ENCODE measurements at regions not wholly inside any gene's neighbourhood (a gene's known extent, or its start where the extent isn't known, plus 50 kb on each side); places are given as distances from the start of the nearest gene placed in this dataset.
A peak's percentile ranks its signal among the peaks of the same experiment; 100 is the strongest.

GRCh38 chr13:70634893-70635292 lies 526.6 kb upstream of the KLHL1 start:
- no peaks in the 10 kb centered on the region for H3K36me3 ChIP-seq (ENCODE audit: control insufficient read depth, insufficient read depth, low read length, severe bottlenecking)
- H3K4me3 ChIP-seq (ENCODE audit: low read length): no peak overlapping the region
- H3K9me3 ChIP-seq (ENCODE audit: control insufficient read depth, low read length): no peaks in the 10 kb centered on the region
- no peaks in the 10 kb centered on the region for H3K27me3 ChIP-seq (replicated peaks; ENCODE audit: control insufficient read depth, insufficient read depth, low read length)
- H3K9ac ChIP-seq (ENCODE audit: low read length): no peak overlapping the region
- H3K4me1 ChIP-seq (ENCODE audit: control insufficient read depth, insufficient read depth, low read length): no peaks in the 10 kb centered on the region
- DNase-seq (ENCODE audit: low read depth): no peak

- Histone ChIP-seq H3K36me3 (ENCODE audit: control insufficient read depth, insufficient read depth, low read length, severe bottlenecking) (no peaks in the 10 kb centered on the region), H3K9ac (ENCODE audit: low read length) (no peak overlapping the region), H3K4me1 (ENCODE audit: control insufficient read depth, insufficient read depth, low read length) (no peaks in the 10 kb centered on the region), H3K27me3 (replicated peaks; ENCODE audit: control insufficient read depth, insufficient read depth, low read length) (no peaks in the 10 kb centered on the region), H3K9me3 (ENCODE audit: control insufficient read depth, low read length) (no peaks in the 10 kb centered on the region), H3K4me3 (ENCODE audit: low read length) (no peak overlapping the region)
- DNase-seq (ENCODE audit: low read depth): no peak
Observed at GRCh38 chr13:70630247-70630646, 522.0 kb upstream of the KLHL1 start.

- Histone ChIP-seq H3K27me3 (replicated peaks; ENCODE audit: control insufficient read depth, insufficient read depth, low read length) (no peaks in the 10 kb centered on the region), H3K4me1 (ENCODE audit: control insufficient read depth, insufficient read depth, low read length) (no peaks in the 10 kb centered on the region), H3K9ac (ENCODE audit: low read length) (no peak overlapping the region), H3K36me3 (ENCODE audit: control insufficient read depth, insufficient read depth, low read length, severe bottlenecking) (no peaks in the 10 kb centered on the region), H3K9me3 (ENCODE audit: control insufficient read depth, low read length) (no peaks in the 10 kb centered on the region), H3K4me3 (ENCODE audit: low read length) (no peak overlapping the region)
- DNase-seq (ENCODE audit: low read depth): peak; percentile 56
Observed at GRCh38 chr13:70623239-70623638, 515.0 kb upstream of the KLHL1 start.

- no peaks in the 10 kb centered on the region for H3K27me3 ChIP-seq (replicated peaks; ENCODE audit: control insufficient read depth, insufficient read depth, low read length)
- no peaks in the 10 kb centered on the region for H3K9me3 ChIP-seq (ENCODE audit: control insufficient read depth, low read length)
- no peaks in the 10 kb centered on the region for H3K36me3 ChIP-seq (ENCODE audit: control insufficient read depth, insufficient read depth, low read length, severe bottlenecking)
- no peaks in the 10 kb centered on the region for H3K4me1 ChIP-seq (ENCODE audit: control insufficient read depth, insufficient read depth, low read length)
- H3K9ac ChIP-seq (ENCODE audit: low read length): no peak overlapping the region
- no peak overlapping the region for H3K4me3 ChIP-seq (ENCODE audit: low read length)
- DNase-seq (ENCODE audit: low read depth): no peak
Observed at GRCh38 chr13:70622796-70623195, 514.5 kb upstream of the KLHL1 start.

- no peak for DNase-seq (ENCODE audit: low read depth)
- H3K9ac ChIP-seq (ENCODE audit: low read length): no peak overlapping the region
- H3K4me3 ChIP-seq (ENCODE audit: low read length): no peak overlapping the region
- H3K36me3 ChIP-seq (ENCODE audit: control insufficient read depth, insufficient read depth, low read length, severe bottlenecking): no peaks in the 10 kb centered on the region
- H3K4me1 ChIP-seq (ENCODE audit: control insufficient read depth, insufficient read depth, low read length): no peaks in the 10 kb centered on the region
- H3K9me3 ChIP-seq (ENCODE audit: control insufficient read depth, low read length): no peaks in the 10 kb centered on the region
- H3K27me3 ChIP-seq (replicated peaks; ENCODE audit: control insufficient read depth, insufficient read depth, low read length): no peaks in the 10 kb centered on the region
Observed at GRCh38 chr13:70619936-70620335, 511.7 kb upstream of the KLHL1 start.

GRCh38 chr13:70616847-70617246 lies 508.6 kb upstream of the KLHL1 start:
- H3K36me3 ChIP-seq (ENCODE audit: control insufficient read depth, insufficient read depth, low read length, severe bottlenecking): no peaks in the 10 kb centered on the region
- no peaks in the 10 kb centered on the region for H3K4me1 ChIP-seq (ENCODE audit: control insufficient read depth, insufficient read depth, low read length)
- no peak overlapping the region for H3K4me3 ChIP-seq (ENCODE audit: low read length)
- DNase-seq (ENCODE audit: low read depth): no peak
- no peaks in the 10 kb centered on the region for H3K9me3 ChIP-seq (ENCODE audit: control insufficient read depth, low read length)
- no peaks in the 10 kb centered on the region for H3K27me3 ChIP-seq (replicated peaks; ENCODE audit: control insufficient read depth, insufficient read depth, low read length)
- no peak overlapping the region for H3K9ac ChIP-seq (ENCODE audit: low read length)

GRCh38 chr13:70613295-70613694 lies 505.0 kb upstream of the KLHL1 start:
- peak; percentile 30 for DNase-seq (ENCODE audit: low read depth)
- Histone ChIP-seq H3K9ac (ENCODE audit: low read length) (no peak overlapping the region), H3K4me3 (ENCODE audit: low read length) (no peak overlapping the region), H3K27me3 (replicated peaks; ENCODE audit: control insufficient read depth, insufficient read depth, low read length) (no peaks in the 10 kb centered on the region), H3K36me3 (ENCODE audit: control insufficient read depth, insufficient read depth, low read length, severe bottlenecking) (no peaks in the 10 kb centered on the region), H3K4me1 (ENCODE audit: control insufficient read depth, insufficient read depth, low read length) (no peaks in the 10 kb centered on the region), H3K9me3 (ENCODE audit: control insufficient read depth, low read length) (no peaks in the 10 kb centered on the region)

GRCh38 chr13:70612881-70613280 lies 504.6 kb upstream of the KLHL1 start:
- Histone ChIP-seq H3K9ac (ENCODE audit: low read length) (no peak overlapping the region), H3K4me1 (ENCODE audit: control insufficient read depth, insufficient read depth, low read length) (no peaks in the 10 kb centered on the region), H3K9me3 (ENCODE audit: control insufficient read depth, low read length) (no peaks in the 10 kb centered on the region), H3K27me3 (replicated peaks; ENCODE audit: control insufficient read depth, insufficient read depth, low read length) (no peaks in the 10 kb centered on the region), H3K36me3 (ENCODE audit: control insufficient read depth, insufficient read depth, low read length, severe bottlenecking) (no peaks in the 10 kb centered on the region), H3K4me3 (ENCODE audit: low read length) (no peak overlapping the region)
- DNase-seq (ENCODE audit: low read depth): no peak

- Histone ChIP-seq H3K4me1 (ENCODE audit: control insufficient read depth, insufficient read depth, low read length) (no peaks in the 10 kb centered on the region), H3K36me3 (ENCODE audit: control insufficient read depth, insufficient read depth, low read length, severe bottlenecking) (no peaks in the 10 kb centered on the region), H3K27me3 (replicated peaks; ENCODE audit: control insufficient read depth, insufficient read depth, low read length) (no peaks in the 10 kb centered on the region), H3K4me3 (ENCODE audit: low read length) (no peak overlapping the region), H3K9me3 (ENCODE audit: control insufficient read depth, low read length) (no peaks in the 10 kb centered on the region), H3K9ac (ENCODE audit: low read length) (no peak overlapping the region)
- no peak for DNase-seq (ENCODE audit: low read depth)
Observed at GRCh38 chr13:70604448-70604847, 496.2 kb upstream of the KLHL1 start.

- DNase-seq (ENCODE audit: low read depth): no peak
- Histone ChIP-seq H3K36me3 (ENCODE audit: control insufficient read depth, insufficient read depth, low read length, severe bottlenecking) (no peaks in the 10 kb centered on the region), H3K9me3 (ENCODE audit: control insufficient read depth, low read length) (no peaks in the 10 kb centered on the region), H3K9ac (ENCODE audit: low read length) (no peak overlapping the region), H3K4me1 (ENCODE audit: control insufficient read depth, insufficient read depth, low read length) (no peaks in the 10 kb centered on the region), H3K4me3 (ENCODE audit: low read length) (no peak overlapping the region), H3K27me3 (replicated peaks; ENCODE audit: control insufficient read depth, insufficient read depth, low read length) (no peaks in the 10 kb centered on the region)
Observed at GRCh38 chr13:70593716-70594115, 485.5 kb upstream of the KLHL1 start.

- no peaks in the 10 kb centered on the region for H3K27me3 ChIP-seq (replicated peaks; ENCODE audit: control insufficient read depth, insufficient read depth, low read length)
- H3K4me3 ChIP-seq (ENCODE audit: low read length): no peak overlapping the region
- no peaks in the 10 kb centered on the region for H3K4me1 ChIP-seq (ENCODE audit: control insufficient read depth, insufficient read depth, low read length)
- DNase-seq (ENCODE audit: low read depth): no peak
- H3K9ac ChIP-seq (ENCODE audit: low read length): no peak overlapping the region
- H3K9me3 ChIP-seq (ENCODE audit: control insufficient read depth, low read length): no peaks in the 10 kb centered on the region
- H3K36me3 ChIP-seq (ENCODE audit: control insufficient read depth, insufficient read depth, low read length, severe bottlenecking): no peaks in the 10 kb centered on the region
Observed at GRCh38 chr13:70585109-70585508, 476.9 kb upstream of the KLHL1 start.

GRCh38 chr13:70580825-70581224 lies 472.6 kb upstream of the KLHL1 start:
- Histone ChIP-seq H3K9me3 (ENCODE audit: control insufficient read depth, low read length) (no peaks in the 10 kb centered on the region), H3K4me1 (ENCODE audit: control insufficient read depth, insufficient read depth, low read length) (no peaks in the 10 kb centered on the region), H3K9ac (ENCODE audit: low read length) (no peak overlapping the region), H3K27me3 (replicated peaks; ENCODE audit: control insufficient read depth, insufficient read depth, low read length) (no peaks in the 10 kb centered on the region), H3K36me3 (ENCODE audit: control insufficient read depth, insufficient read depth, low read length, severe bottlenecking) (no peaks in the 10 kb centered on the region), H3K4me3 (ENCODE audit: low read length) (no peak overlapping the region)
- no peak for DNase-seq (ENCODE audit: low read depth)

All from adipocyte (in vitro differentiated cells).